Left lung (tissue), 4 donors: ENCODE measurements at regions not wholly inside any gene's neighbourhood (a gene's known extent, or its start where the extent isn't known, plus 50 kb on each side); places are given as distances from the start of the nearest gene placed in this dataset.

Source experiments
- ATAC-seq: fragments of 200-7000 bp; cut with Tn5 transposase; one replicate; pipeline ENCODE4 v1.9.1; 2020; ENCODE audit warnings: moderate library complexity
- DNase-seq, 4 donors: peaks; one replicate each; pipeline ENCODE4 v3.0.0-alpha.2; 2013 to 2020
- H3K27ac ChIP-seq, 2 donors: fragments of 200-600 bp; sonication (generic) in 1 of 2; one replicate each; pipeline versions ENCODE4 v1.5.0 to v1.8.0; 2020 to 2021
- H3K27me3 ChIP-seq, 2 donors: fragments of 200-600 bp; sonication (generic) in 1 of 2; one replicate each; pipeline versions ENCODE4 v1.5.0 to v1.8.0; 2020 to 2021
- H3K36me3 ChIP-seq, 2 donors: fragments of 200-600 bp; sonication (generic) in 1 of 2; one replicate each; pipeline versions ENCODE4 v1.5.0 to v1.8.0; 2020 to 2021
- H3K4me1 ChIP-seq, 2 donors: fragments of 200-600 bp; one replicate each; pipeline ENCODE4 v1.8.0; 2021
- H3K4me3 ChIP-seq, 2 donors: fragments of 200-600 bp; sonication (generic) in 1 of 2; one replicate each; pipeline versions ENCODE4 v1.5.0 to v1.8.0; 2020 to 2021; ENCODE audit warnings: mild to moderate bottlenecking in 1 of 2
- H3K9me3 ChIP-seq, 2 donors: fragments of 200-600 bp; sonication (generic) in 1 of 2; one replicate each; pipeline versions ENCODE4 v1.5.0 to v1.8.0; 2020 to 2021
- CTCF ChIP-seq, 2 donors: fragments of 200-600 bp; sonication (generic) in 1 of 2; IDR thresholded peaks; one replicate each; pipeline versions ENCODE4 v1.5.0 to v1.8.0; 2021; ENCODE audit warnings: antibody characterized with exemption in 2 of 2
- intact Hi-C, 2 donors: fragments of 100-400 bp; cut with DNase I; formaldehyde crosslinking; loops; one replicate each; pipeline versions ENCODE4 v1.11.2 to v1.14.2; 2022
- donor health status: DM: no; HTN: yes; CAD: no.
- donor health status: DM: no; HTN: no; CAD: no.

- no peaks in the 10 kb centered on the region for H3K27me3 ChIP-seq
- H3K27ac ChIP-seq: no peak overlapping the region
- intact Hi-C loops: no loop called here
- no peak for TF ChIP-seq CTCF (IDR thresholded peaks at IDR 0.05)
- no peak overlapping the region for H3K4me3 ChIP-seq
- H3K9me3 ChIP-seq: peaks cover 0 to 18% of the 10 kb centered on the region in 2 donors
- H3K4me1 ChIP-seq: no peaks in the 10 kb centered on the region
- H3K36me3 ChIP-seq: no peaks in the 10 kb centered on the region
- ATAC-seq (no peak), DNase-seq (no peak)
Measured at GRCh38 chr6:117849087-117849486, 58.0 kb upstream of the SLC35F1 start.
